Femur (tissue), 1 donor: ENCODE measurements at regions not wholly inside any gene's neighbourhood (a gene's known extent, or its start where the extent isn't known, plus 50 kb on each side); places are given as distances from the start of the nearest gene placed in this dataset.

ENCODE experiments used
- DNase-seq: peaks from one replicate; pipeline ENCODE4 v3.0.0-alpha.2; 2017

DNA sequence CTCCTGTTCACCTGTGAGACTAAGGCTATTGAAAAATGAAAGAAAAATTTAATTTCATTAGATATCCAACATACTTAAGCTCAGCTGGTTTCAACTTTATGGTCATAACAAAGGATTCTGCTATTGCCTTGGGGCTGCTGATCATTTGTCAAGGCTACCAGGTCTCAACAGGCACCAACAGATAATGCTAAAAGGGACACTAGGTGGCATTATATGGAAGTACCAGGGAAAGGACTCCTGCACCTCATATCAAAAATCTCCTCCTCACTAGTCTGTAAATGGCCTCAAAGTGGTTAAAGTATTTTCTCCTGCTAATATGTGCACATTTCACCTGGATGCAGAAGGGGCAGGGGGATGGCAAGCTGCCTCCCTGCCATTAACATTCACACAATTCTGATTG is 167.9 kb upstream of the REG3A start:
- DNase-seq, result no peak

- no peak for DNase-seq
Observed at GRCh38 chr2:79320871-79321270, 161.3 kb upstream of the REG3A start.

GRCh38 chr2:79294994-79295393 is 135.4 kb upstream of the REG3A start:
- no peak for DNase-seq

DNA sequence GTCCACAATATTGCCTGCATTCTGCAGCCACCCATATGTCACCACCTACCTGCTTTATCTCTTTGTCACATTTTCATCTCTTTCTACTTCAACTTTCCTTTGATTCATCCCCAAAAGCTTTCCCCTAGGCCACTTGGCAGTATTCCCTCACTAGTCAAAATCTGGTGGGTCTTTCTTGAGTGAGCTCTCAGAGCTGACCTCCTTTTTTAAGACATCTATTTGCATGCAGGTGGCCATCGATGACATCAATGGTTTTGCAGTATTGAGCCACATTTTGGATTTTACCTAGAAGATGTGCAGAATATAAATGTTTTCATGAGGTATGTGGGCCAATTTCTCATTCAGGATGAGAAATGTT is 133.4 kb upstream of the REG3A start:
- DNase-seq, result no peak

- DNase-seq, result no peak
Observed at GRCh38 chr2:79292239-79292957, 132.8 kb upstream of the REG3A start.

- no peak for DNase-seq
Observed at GRCh38 chr2:79275863-79276262, 116.3 kb upstream of the REG3A start.

GRCh38 chr2:79275197-79275596 is 115.6 kb upstream of the REG3A start:
- no peak for DNase-seq

- DNase-seq, result no peak
Observed at GRCh38 chr2:79272616-79273015, 113.1 kb upstream of the REG3A start.

DNA sequence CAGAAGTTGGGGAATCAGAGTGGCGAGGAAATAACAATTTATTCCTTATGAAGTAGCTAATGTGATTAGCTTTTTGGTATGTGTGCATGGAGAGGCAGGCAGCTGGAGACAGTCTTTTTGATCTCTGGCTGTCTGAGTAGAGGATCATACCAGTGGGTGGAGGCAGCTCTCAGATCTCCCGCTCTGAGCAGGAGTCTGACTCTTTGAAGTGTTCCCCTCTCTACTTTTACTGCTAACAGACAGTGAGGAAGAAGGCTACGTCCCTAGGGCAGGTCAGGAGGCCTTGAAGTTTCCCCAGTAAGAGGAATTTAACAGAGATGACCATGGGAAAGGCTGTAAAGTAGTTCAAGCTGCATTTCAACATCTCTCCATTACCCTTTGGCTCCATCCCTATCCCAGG is 111.9 kb upstream of the REG3A start:
- no peak for DNase-seq

- DNase-seq, result no peak
Observed at GRCh38 chr2:79260848-79261247, 101.3 kb upstream of the REG3A start.

DNA sequence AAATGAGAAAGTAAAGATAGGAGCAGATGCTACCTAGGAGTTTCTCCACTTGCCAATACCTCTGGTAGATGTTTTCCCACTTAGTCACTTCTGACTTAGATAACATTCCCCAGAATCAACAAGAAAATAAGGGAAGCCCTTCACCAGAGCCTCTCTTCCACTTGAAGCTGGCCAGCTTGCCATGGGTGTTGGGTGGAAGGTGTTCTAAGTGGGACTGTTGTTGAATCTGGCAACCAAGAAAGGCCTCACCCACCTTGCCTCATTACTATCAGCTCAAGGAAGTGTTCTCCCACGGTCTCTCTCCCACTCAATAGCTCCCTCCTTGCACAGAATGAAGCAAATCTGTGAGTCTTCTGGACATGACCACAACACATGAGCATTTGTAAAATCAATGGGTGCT is 100.4 kb upstream of the REG3A start:
- no peak for DNase-seq

- DNase-seq, result no peak
Observed at GRCh38 chr2:79259296-79259695, 99.7 kb upstream of the REG3A start.

GRCh38 chr2:79253243-79253774 is 93.8 kb upstream of the REG3A start:
- no peak for DNase-seq

GRCh38 chr2:79250656-79251055 is 91.1 kb upstream of the REG3A start:
- DNase-seq, result no peak

GRCh38 chr2:79248776-79249175 is 89.2 kb upstream of the REG3A start:
- no peak for DNase-seq

- no peak for DNase-seq
Observed at GRCh38 chr2:79235135-79235534, 75.6 kb upstream of the REG3A start.

- no peak for DNase-seq
Observed at GRCh38 chr2:79223539-79223938, 64.0 kb upstream of the REG3A start.

- DNase-seq, result peak; percentile 28
Observed at GRCh38 chr2:79219383-79219988, 59.9 kb upstream of the REG3A start.

DNA sequence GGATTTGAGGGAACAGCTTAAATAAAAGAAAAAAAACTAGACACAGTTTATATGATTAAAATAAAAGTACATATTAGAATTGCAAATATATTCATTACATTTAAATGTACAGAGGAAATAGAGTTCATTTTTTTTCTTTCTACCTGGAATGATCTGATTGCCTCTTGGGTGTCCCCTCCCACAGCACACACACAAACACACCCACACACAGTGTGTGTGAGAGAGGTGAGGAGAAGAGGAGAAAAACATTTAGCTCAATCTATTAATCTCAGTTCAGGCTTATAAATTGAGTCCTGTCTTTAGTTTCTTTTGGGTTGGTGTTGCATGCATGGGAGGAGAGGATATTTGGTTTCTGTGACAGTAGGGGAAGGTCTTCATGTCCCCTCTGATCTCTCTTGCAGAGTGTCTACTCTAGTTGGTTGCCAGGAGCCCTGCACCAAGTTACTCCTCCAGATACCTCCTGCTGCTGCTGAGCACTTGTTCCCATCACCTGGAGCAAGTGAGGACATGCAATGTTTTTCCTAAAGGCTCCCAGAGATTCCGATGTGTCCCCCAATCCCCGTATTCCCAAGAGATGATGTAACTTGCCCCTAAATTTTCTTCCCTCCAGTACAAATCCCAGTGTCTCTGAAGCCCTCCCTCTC is 50.8 kb upstream of the REG3A start:
- DNase-seq, result no peak
